GM12878 (cell line): ENCODE measurements at regions not wholly inside any gene's neighbourhood (a gene's known extent, or its start where the extent isn't known, plus 50 kb on each side); places are given as distances from the start of the nearest gene placed in this dataset.
"Not testable (repeated sequence)": the region's sequence is repeated elsewhere in the genome, so short reads cannot be mapped to it uniquely, and the experiment has no call there.

Experiments used
- FOXM1 ChIP-seq: IDR thresholded peaks from 2 replicates; pipeline ENCODE4 v1.6.1; 2012; ENCODE audit warnings: low read depth, mild to moderate bottlenecking, inconsistent platforms, low read length, moderate library complexity
- USF2 ChIP-seq: IDR thresholded peaks from 2 replicates; pipeline ENCODE4 v1.6.1; 2011; ENCODE audit warnings: low read depth, low read length, improper control_type of control experiment, borderline replicate concordance

DNA sequence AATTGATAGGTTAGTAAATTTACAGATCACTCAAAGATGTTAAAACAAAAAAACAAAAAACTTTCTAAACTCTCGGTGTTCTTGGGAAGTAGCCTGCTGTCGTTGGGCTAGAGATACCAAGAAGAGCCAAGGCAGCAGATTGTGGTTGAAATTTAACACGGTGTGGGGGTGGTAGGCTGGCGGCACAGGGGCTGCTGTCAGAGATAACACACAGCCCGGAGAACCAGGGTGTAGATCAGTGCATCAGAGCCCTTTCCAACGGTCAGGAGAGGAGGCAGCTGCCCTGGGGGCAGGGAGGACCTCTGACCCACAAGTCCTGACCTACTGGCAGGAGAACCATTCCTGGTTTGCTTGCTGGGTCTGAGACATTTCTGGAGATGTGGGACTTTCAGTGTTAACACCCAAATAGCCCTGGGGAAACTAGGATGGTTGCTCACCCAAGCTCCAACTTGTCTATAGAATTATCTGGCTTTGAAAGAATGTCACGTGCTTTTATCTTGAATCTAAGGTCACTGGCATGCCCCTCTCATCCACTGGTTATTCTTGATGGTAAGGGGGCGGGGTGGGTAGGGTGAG lies 205.2 kb upstream of the PLGLB2 start:
- not testable (repeated sequence) for TF ChIP-seq FOXM1, USF2
